ENCODE measurements at regions not wholly inside any gene's neighbourhood (a gene's known extent, or its start where the extent isn't known, plus 50 kb on each side); places are given as distances from the start of the nearest gene placed in this dataset.

GRCh38 chr2:3099860-3100234 lies 277.8 kb downstream of the EIPR1 start:
- no peak for DNase-seq

- no peak for DNase-seq
Observed at GRCh38 chr2:3099145-3099859, 278.3 kb downstream of the EIPR1 start.

GRCh38 chr2:3098231-3098630 lies 279.4 kb downstream of the EIPR1 start:
- DNase-seq: no peak

DNA sequence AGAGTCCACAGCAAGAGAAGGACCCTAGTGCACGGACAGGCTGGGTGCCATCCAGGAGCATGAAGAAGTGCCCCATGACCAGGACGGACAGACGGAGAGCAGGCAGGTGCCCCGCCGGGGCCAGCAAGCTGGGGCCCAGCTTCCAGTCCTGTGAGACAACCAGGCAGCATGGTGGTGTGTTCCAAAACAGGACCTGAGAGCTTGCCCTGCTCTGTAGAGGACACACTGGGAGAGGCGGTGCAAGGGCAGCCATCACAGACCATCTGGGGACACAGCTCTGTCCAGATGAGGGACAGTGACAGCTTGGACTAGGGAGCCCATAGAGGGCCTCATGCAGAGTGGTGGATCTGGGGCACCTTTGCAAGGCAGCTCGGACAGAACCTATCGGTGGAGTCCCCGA lies 279.8 kb downstream of the EIPR1 start:
- DNase-seq: no peak

DNA sequence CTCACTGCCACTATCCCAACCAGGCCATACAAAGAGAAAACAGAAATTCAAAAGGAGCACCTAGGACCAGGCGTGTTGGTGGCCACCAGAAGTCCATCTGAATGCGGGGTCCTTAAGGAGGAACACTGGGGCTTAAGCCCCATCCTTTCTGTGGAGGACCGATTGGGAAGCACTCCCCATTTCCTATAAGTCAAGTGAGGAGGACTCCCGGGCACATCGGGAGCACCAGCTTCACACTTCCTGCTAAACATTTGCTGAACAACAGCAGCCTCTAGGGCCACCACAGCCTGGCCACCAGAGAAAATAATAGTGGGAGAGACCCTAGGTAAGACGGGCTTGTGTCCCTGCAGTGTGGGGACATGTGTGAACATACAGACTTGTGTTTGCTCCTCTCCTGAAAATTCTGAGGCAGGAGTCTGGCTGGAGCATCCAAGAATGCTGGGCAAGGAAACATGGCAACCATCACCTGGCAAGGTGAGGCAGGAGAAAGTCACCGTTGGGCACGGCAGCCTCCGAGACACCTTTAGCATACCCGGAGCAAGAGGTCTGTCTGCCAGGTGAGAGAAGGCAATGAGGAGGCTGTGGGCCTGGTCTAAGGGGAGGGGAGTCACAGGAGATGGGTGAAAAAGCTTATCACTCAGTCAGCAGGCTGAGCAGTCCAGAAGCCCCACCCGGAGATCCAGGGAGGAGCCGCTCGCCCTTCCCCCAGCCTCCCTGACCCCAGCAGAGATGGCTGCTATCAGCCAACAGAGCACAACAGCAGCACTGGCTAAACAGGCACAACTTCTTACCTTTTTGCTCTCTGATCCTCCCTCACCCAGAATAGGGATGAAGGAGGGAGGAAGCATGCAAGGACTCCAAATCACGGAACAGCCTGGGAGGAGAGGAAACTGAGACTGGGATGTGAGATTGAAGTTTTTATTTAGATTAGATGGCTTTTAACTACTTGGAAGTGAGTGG lies 282.3 kb downstream of the EIPR1 start:
- DNase-seq: no peak

DNA sequence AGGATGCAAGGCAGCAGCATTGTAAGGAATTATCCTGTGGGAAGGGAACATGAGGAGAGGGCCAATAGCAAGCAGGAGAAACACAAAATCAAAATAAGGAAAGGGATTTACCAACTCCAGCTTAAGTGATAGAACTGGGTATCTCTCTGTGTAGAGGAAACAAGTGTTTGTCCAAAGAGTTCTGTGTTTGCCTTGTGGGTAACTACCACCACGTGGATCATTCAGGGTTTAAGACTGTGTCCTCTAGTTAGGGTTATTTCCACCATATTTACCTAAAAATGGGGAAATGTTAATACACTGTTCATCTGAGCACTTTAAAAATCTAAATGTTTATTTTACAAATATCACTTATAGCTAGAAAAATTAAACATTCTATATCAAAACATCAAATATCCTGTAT lies 283.3 kb downstream of the EIPR1 start:
- no peak for DNase-seq

DNA sequence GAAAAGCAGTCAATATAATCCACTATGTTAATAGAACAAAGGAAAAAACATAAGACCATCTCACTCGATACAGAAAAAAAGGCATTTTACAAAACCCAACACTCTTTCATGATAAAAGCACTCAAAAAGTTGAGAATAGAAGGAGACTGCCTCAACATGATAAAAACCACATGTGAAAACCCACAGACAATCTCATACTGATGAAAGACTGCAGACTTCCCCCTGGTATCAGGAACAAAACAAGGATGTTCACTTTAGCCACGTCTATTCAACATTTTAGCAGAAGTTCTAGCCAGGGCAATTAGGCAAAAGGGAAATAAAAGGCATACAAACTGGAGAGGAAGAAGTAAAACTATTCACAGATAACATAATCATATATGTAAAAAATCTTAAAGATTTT lies 285.9 kb downstream of the EIPR1 start:
- no peak for DNase-seq

DNA sequence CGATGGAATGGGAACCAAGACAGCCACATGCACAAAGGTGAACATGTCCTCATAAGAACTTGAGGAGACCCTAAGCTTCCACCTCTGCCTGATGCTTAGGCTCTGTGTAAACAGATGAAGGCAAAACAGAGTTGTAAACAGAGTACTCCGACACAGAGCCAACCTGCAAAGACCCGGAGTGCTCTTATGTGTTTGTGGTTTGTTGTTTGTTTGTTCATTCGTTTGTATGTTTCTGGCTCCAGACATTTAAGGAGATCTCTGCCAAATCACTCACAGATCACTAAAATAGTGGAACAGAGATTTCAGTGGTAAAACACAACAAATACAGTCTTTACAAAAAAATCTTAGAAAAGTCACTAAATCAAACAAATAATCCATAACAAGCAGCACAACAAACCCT lies 294.9 kb downstream of the EIPR1 start:
- no peak for DNase-seq

DNA sequence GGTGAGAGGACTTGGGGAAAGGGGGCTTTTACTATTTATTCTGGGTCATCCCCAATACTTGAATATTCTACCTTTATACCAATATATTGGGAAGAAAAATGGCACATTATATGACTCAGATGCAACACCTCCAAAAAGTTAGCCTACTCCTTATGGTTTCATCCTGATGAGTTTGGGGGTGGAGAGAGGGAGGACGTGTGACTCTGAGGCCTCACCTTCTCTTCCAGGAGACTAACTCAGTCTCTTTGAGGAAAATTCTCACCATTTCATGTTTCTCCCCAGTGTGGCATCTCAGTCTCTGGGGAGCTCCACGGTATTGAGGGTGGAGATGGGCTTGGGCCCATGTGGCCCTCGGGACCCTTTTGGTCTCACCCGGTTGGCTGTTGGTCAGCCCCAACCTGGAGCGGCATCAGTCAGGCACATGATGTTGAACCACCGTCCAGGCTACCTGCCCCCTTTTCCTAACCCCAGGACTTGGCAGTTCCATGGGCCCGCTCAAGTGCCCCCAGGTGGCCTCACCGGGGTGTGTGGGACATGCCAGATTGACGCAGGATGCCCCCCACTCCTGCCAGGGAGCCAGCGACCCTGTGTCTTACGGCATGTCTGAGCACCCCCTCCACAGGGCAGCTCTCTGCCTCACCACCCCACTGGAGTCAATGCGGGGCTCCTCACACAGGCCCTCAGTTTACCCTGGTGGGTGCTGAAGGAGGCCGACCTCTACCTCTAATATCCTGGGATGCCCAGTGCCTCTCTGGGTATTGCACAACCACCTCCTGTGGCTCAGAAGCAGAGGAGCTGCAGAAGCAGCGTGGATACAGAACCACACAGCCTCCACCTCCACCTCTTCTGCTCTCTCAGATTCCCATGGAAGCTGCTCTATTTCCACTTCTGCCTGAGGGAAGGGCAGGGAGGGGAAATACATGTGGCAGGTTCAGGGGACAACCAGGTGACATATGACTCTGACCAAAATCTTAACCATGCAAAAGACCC lies 297.4 kb downstream of the EIPR1 start:
- no peak for DNase-seq

GRCh38 chr2:3079466-3079865 lies 298.2 kb downstream of the EIPR1 start:
- DNase-seq: no peak

DNA sequence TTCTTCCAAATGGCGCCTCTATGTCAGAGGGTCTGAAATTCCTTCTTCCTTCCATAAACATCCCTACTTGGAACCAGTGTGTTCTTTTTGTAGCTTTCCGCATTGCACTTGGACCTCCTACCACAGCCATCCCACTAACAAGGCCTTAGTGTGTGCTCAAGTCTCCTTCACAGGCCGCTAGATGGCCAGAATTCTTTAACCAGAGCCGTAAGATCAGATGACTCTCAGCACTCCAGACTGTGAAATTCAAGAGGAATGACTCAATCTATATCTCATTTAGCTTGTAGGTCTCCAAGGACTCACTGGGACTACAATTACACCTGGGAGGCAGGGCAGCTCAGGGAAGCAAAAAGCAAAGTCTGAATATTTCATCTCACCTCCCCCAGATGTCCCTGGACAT lies 298.9 kb downstream of the EIPR1 start:
- DNase-seq: no peak

DNA sequence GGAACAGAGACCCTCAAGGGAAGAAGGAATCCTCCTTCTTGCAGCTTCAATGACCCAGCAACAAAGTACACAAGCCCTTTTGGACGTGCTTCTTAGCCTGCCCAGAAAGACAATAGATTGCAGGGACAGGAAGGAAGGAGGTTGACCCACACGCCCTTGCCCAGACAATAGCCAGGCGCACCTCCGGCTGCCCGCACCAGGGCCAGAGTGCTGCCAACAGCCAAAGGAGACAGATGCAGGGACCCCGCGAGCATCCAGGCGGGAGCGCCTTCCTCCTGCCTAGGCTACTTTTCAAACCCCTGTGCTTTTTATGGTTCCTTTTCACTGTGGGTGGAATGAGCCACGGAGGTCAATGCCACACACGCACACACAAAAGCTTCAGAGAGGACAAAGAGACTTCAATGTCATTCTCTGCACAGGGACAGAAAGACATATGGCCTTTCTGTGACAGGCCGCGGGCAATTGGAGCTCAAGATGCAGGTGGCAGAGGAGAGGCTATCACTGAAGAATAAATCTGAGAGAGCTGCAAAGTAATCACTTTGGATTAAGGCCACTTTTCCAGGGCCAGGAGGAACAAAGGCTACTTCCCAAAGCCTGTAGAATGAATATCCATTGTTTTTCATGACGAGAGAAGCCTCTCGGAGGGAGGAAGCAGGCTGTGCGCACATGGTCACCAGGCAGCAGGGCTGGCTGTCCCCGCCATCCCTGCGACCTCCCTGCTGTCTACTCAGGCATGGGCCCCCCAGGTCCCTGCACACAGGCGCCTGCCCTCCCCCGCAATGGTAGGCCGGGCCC lies 300.6 kb downstream of the EIPR1 start:
- no peak for DNase-seq

DNA sequence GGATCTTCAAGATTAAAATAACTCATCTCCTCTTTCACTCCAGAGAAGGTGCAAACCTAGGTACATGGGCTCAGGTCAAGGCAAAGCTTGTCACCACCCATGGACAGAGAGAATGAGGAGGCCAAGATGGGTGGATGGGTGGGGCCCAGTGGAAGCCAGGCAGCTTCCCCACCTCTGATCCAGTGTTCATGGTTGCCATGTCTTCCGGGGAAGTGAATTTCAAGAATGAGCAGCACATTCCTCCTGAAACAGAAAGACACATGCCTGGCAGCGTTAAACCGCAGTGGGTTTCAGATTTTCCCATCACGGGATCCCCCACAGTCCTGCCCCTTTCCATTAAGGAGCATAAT lies 301.7 kb downstream of the EIPR1 start:
- no peak for DNase-seq

DNA sequence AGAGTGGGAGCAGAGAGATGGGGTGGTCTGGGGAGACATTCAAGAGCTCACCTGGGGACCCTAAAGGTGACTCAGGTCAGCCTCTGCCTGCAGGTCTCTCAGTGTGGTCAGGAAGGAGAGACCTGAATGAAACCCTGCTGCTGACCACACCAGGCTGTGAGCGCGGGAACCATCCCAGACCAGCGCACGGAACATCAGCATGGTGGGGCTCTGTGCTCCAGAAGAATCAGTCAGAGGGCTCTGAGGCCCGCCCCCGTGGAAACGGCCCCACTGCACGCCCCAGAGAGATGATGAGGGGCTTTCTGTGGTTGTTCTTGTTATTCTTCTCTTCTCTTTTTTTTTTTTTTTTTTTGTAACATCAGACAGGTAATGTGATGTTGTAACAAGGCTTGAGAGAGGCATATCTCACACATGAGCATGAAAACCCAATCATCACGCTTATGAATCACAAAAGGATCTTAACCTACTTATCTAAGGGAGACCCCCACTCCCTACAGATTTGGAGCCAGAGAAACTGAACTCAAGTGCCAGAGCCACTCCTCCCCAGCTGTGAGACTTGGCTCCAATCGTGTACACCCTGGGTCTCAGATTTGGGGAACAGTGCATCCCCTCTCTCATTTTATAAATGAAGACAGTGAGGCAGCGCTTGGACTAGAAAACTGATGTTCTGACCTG lies 302.2 kb downstream of the EIPR1 start:
- DNase-seq: no peak

DNA sequence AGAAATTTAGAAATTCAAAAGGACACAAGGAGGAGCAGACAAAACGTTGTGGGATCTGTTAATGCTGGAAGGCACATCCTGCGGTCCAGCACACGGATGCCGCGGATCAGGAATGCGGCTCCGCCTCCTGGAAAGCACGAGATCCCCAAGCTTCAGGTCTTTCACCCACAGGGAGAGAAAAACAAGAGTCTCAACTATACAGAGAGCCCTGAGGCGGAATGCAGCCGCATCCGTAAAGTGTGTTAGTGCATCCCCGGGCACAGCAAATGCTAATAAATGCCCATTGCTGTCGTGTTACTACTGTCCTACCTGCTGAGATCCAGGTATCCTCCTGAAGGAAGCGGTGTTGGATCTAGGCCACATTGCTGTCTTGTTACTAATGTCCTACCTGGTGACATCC lies 303.9 kb downstream of the EIPR1 start:
- DNase-seq: no peak

DNA sequence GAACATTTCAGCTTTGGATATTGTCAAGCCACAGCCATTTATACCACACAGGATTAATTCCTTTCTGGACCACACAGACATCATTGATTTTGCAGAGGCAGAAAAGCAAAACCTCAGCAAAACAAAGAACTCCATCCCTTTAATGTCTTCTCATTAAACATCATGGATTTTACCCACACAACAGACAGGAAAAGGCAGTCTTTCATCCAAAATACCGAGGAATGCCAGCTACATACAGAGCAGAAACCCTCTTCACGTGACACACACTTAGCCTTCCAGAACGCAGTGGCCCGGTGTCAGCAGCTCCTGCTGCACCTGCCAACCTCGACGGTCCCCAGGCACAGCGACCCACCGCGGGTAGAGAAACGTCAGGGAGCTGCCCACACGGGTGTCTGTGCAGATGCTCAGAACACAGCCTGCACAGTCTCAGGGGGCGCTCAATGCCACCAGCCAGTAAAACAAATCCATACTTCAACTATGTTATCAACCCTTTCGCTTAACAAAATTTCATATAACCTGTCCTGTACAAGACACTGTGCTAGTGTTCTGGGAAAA lies 304.5 kb downstream of the EIPR1 start:
- DNase-seq: no peak

DNA sequence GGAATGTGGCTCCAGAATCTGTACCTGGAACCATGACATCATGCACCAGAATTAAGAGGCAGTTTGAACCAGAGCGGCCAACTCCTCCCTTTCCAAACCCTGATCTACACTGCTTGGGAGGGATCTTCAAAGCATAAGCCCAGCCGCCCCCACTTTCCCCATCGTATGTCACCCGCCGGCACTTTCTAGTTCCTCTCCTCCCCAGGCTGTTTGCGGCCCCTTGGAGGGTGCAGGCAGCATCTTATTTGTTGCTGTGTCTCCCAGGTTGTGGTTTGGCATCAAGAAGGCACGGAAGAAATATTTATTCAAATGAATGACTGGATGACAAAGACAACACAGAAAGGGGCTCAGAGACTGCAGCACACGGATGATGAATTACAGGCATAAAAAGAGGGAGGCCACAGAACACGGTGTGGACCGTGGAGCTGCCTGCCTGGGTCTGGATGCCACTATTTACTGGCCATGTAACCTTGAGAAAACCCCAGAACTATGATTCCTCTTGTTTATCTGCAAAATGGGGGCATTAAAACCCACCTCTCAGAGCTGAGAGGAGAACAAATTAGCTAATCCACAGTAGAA lies 305.8 kb downstream of the EIPR1 start:
- DNase-seq: no peak

DNA sequence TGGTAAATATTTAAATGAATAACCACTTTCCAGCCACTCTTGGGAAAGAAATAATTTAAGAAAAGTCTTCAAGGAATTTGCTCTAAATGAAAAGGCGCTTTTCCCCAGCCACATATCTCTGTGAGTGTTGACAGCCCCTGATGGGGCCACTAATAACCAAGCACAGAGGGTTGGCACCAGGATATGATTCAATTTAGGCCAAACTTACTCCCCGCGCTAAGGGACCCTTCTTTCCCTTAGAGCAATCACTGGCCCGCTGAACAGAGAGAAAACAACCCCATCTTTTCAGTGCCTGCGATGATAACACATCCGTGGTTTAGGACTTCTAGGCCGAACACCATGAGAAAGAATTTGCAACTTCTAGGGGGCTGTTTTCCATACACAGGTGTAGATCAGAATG lies 310.8 kb downstream of the EIPR1 start:
- DNase-seq: no peak

DNA sequence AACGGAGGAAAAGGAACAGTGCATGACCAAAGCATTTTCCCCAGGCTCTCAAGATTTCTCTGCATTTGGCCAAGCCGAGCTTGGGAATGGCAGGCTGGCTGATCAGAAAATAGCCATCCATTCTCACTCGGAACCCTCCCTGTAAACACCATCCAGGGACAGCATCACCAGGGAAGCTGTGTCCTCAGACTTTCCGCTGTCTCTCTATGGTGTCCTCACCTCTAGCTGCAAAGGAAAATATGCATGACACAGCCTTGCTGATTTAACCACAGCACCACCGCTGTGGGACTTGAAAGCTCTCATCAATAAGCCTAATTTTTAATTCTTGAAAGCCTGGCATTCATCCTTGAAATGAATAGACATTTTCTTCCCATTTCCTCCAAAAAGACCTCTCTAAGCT lies 311.7 kb downstream of the EIPR1 start:
- no peak for DNase-seq

- no peak for DNase-seq
Observed at GRCh38 chr2:3062476-3063260, 314.9 kb downstream of the EIPR1 start.
